Transverse colon (tissue), 4 donors: ENCODE measurements at regions not wholly inside any gene's neighbourhood (a gene's known extent, or its start where the extent isn't known, plus 50 kb on each side); places are given as distances from the start of the nearest gene placed in this dataset.

Experiments used
- CTCF ChIP-seq, 5 experiments: fragments of 200-600 bp in 3 of 5; fragments of 450-650 bp in 2 of 5; sonication (generic) in 3 of 5; IDR thresholded peaks; 1 replicate in 2 of 5; 2 replicates in 3 of 5; pipeline ENCODE4 v1.5.1; 2016 to 2017; ENCODE audit warnings: antibody characterized with exemption in 5 of 5, inconsistent platforms in 3 of 5, mild to moderate bottlenecking in 2 of 5, moderate library complexity in 1 of 5
- EP300 ChIP-seq: sonication (generic); formaldehyde crosslinking; IDR thresholded peaks from one replicate; pipeline ENCODE4 v1.6.1; 2017; ENCODE audit warnings: antibody characterized with exemption, low read depth
- POLR2A ChIP-seq: fragments of 450-650 bp; IDR thresholded peaks from one replicate; pipeline ENCODE4 v1.6.1; 2016; ENCODE audit warnings: antibody characterized with exemption, mild to moderate bottlenecking, moderate library complexity
- POLR2AphosphoS5 ChIP-seq, 3 donors: sonication (generic); formaldehyde crosslinking; IDR thresholded peaks; one replicate each; pipeline ENCODE4 v1.6.1; 2016; ENCODE audit warnings: antibody characterized with exemption in 3 of 3

- TF ChIP-seq CTCF (IDR thresholded peaks at IDR 0.05) = no peak
- no peak for TF ChIP-seq POLR2AphosphoS5 (IDR thresholded peaks at IDR 0.05)
- TF ChIP-seq POLR2A = no peak
- no peak for TF ChIP-seq EP300
Observed at GRCh38 chr6:126842769-126843168, 275.7 kb upstream of the RSPO3 start.
